Stimulated activated naive B cell treated with anti-CD40 and anti-IgM and Interleukin-4, amounts not matched to agents 10 μg/mL and 1 μg/mL and 100 μg/mL, for 72 hours (primary cell): ENCODE measurements at regions not wholly inside any gene's neighbourhood (a gene's known extent, or its start where the extent isn't known, plus 50 kb on each side); places are given as distances from the start of the nearest gene placed in this dataset.

Source experiments
- ATAC-seq, 2 donors: fragments of 150-1000 bp; cut with Tn5 transposase; replicated peaks; 2 replicates each; pipeline ENCODE4 v1.10.0; 2021; ENCODE audit warnings: moderate library complexity in 1 of 2
- DNase-seq: peaks from one replicate; pipeline ENCODE4 v3.0.0; 2021
- H3K27ac Mint-ChIP-seq: one replicate; pipeline ENCODE4 v1.8.0; 2022; ENCODE audit warnings: mild to moderate bottlenecking, mixed read lengths
- H3K27me3 Mint-ChIP-seq, 2 donors: one replicate each; pipeline ENCODE4 v1.8.0; 2022; ENCODE audit warnings: mixed read lengths in 2 of 2
- H3K36me3 Mint-ChIP-seq, 2 donors: one replicate each; pipeline ENCODE4 v1.8.0; 2022; ENCODE audit warnings: mixed read lengths in 2 of 2, mild to moderate bottlenecking in 1 of 2
- H3K4me1 Mint-ChIP-seq, 2 donors: one replicate each; pipeline ENCODE4 v1.8.0; 2022; ENCODE audit warnings: mixed read lengths in 2 of 2, mild to moderate bottlenecking in 1 of 2
- H3K4me3 Mint-ChIP-seq, 2 donors: one replicate each; pipeline ENCODE4 v1.8.0; 2022; ENCODE audit warnings: mild to moderate bottlenecking in 2 of 2, mixed read lengths in 2 of 2, moderate library complexity in 1 of 2
- H3K9me3 Mint-ChIP-seq, 2 donors: one replicate each; pipeline ENCODE4 v1.8.0; 2022; ENCODE audit warnings: mixed read lengths in 2 of 2, mild to moderate bottlenecking in 1 of 2

GRCh38 chr6:166781331-166781730 is 154.3 kb upstream of the RPS6KA2 start:
- no peak overlapping the region for H3K27ac Mint-ChIP-seq
- DNase-seq (no peak), ATAC-seq (no peak)
- peaks cover 0 to 4% of the 10 kb centered on the region in 2 donors for H3K27me3 Mint-ChIP-seq
- H3K4me1 Mint-ChIP-seq = peaks cover 0 to 4% of the 10 kb centered on the region in 2 donors
- no peaks in the 10 kb centered on the region for H3K9me3 Mint-ChIP-seq
- H3K4me3 Mint-ChIP-seq = no peak overlapping the region
- no peaks in the 10 kb centered on the region for H3K36me3 Mint-ChIP-seq

- peaks cover 2 to 8% of the 10 kb centered on the region in 2 donors for H3K4me1 Mint-ChIP-seq
- peaks cover 9 to 16% of the 10 kb centered on the region in 2 donors for H3K27me3 Mint-ChIP-seq
- DNase-seq (no peak), ATAC-seq (no peak)
- no peak overlapping the region for H3K4me3 Mint-ChIP-seq
- H3K36me3 Mint-ChIP-seq = peaks cover 2 to 4% of the 10 kb centered on the region in 2 donors
- H3K9me3 Mint-ChIP-seq = no peaks in the 10 kb centered on the region
- H3K27ac Mint-ChIP-seq = no peak overlapping the region
Observed at GRCh38 chr6:166779963-166780683, 153.1 kb upstream of the RPS6KA2 start.

- DNase-seq = no peak
- ATAC-seq = no peak
- no peaks in the 10 kb centered on the region for H3K9me3 Mint-ChIP-seq
- peaks cover 10 to 16% of the 10 kb centered on the region in 2 donors for H3K27me3 Mint-ChIP-seq
- peaks cover 2 to 8% of the 10 kb centered on the region in 2 donors for H3K4me1 Mint-ChIP-seq
- peaks cover 2 to 4% of the 10 kb centered on the region in 2 donors for H3K36me3 Mint-ChIP-seq
- H3K27ac Mint-ChIP-seq = no peak overlapping the region
- H3K4me3 Mint-ChIP-seq = no peak overlapping the region
Observed at GRCh38 chr6:166779381-166779780, 152.3 kb upstream of the RPS6KA2 start.

- Mint-ChIP-seq H3K9me3 (no peaks in the 10 kb centered on the region), H3K36me3 (peaks cover 2 to 4% of the 10 kb centered on the region in 2 donors), H3K4me1 (peaks cover 2 to 8% of the 10 kb centered on the region in 2 donors), H3K27ac (no peak overlapping the region), H3K27me3 (peaks cover 12 to 17% of the 10 kb centered on the region in 2 donors), H3K4me3 (no peak overlapping the region)
- no peak for ATAC-seq
- DNase-seq = no peak
Observed at GRCh38 chr6:166778776-166779175, 151.7 kb upstream of the RPS6KA2 start.

- DNase-seq = no peak
- Mint-ChIP-seq H3K9me3 (no peaks in the 10 kb centered on the region), H3K27ac (no peak overlapping the region)
Observed at GRCh38 chr6:166778046-166778445, 151.0 kb upstream of the RPS6KA2 start.

GRCh38 chr6:166777096-166777630 is 150.1 kb upstream of the RPS6KA2 start:
- H3K4me3 Mint-ChIP-seq = no peak overlapping the region
- H3K27me3 Mint-ChIP-seq = peaks cover 26 to 33% of the 10 kb centered on the region in 2 donors
- ATAC-seq = no peak
- H3K4me1 Mint-ChIP-seq = peaks cover 2 to 8% of the 10 kb centered on the region in 2 donors
- H3K36me3 Mint-ChIP-seq = peaks cover 2 to 4% of the 10 kb centered on the region in 2 donors
- no peaks in the 10 kb centered on the region for H3K9me3 Mint-ChIP-seq
- DNase-seq = no peak
- no peak overlapping the region for H3K27ac Mint-ChIP-seq

More at GRCh38 chr6:166778046-166778445, 151.0 kb upstream of the RPS6KA2 start:
- Mint-ChIP-seq H3K36me3 (peaks cover 2 to 4% of the 10 kb centered on the region in 2 donors), H3K4me3 (no peak overlapping the region), H3K4me1 (peaks cover 2 to 8% of the 10 kb centered on the region in 2 donors), H3K27me3 (peaks cover 19 to 24% of the 10 kb centered on the region in 2 donors)
- ATAC-seq = no peak

- Mint-ChIP-seq H3K36me3 (peaks cover 2 to 4% of the 10 kb centered on the region in 2 donors), H3K9me3 (no peaks in the 10 kb centered on the region), H3K4me1 (peaks cover 2 to 8% of the 10 kb centered on the region in 2 donors), H3K27ac (no peak overlapping the region), H3K27me3 (peaks cover 29 to 39% of the 10 kb centered on the region in 2 donors), H3K4me3 (no peak overlapping the region)
- DNase-seq (no peak), ATAC-seq (no peak)
Observed at GRCh38 chr6:166776571-166776970, 149.5 kb upstream of the RPS6KA2 start.

- H3K27ac Mint-ChIP-seq = peak overlapping the region; percentile 59
- peaks cover 2 to 8% of the 10 kb centered on the region in 2 donors for H3K4me1 Mint-ChIP-seq
- ATAC-seq (no peak), DNase-seq (no peak)
- H3K27me3 Mint-ChIP-seq = peaks cover 34 to 44% of the 10 kb centered on the region in 2 donors
- H3K4me3 Mint-ChIP-seq = no peak overlapping the region
- H3K9me3 Mint-ChIP-seq = no peaks in the 10 kb centered on the region
- peaks cover 2 to 4% of the 10 kb centered on the region in 2 donors for H3K36me3 Mint-ChIP-seq
Observed at GRCh38 chr6:166775923-166776220, 148.8 kb upstream of the RPS6KA2 start.

GRCh38 chr6:166775180-166775922 is 148.3 kb upstream of the RPS6KA2 start:
- Mint-ChIP-seq H3K9me3 (no peaks in the 10 kb centered on the region), H3K27me3 (peaks cover 39 to 49% of the 10 kb centered on the region in 2 donors), H3K4me1 (peaks cover 2 to 8% of the 10 kb centered on the region in 2 donors), H3K4me3 (no peak overlapping the region), H3K27ac (peak overlapping the region; percentile 59), H3K36me3 (peaks cover 2 to 4% of the 10 kb centered on the region in 2 donors)
- DNase-seq (peak; percentile 38), ATAC-seq (peak; percentile 77 to 87)

GRCh38 chr6:166774770-166775169 is 147.7 kb upstream of the RPS6KA2 start:
- Mint-ChIP-seq H3K27ac (no peak overlapping the region), H3K9me3 (no peaks in the 10 kb centered on the region), H3K4me1 (peaks cover 2 to 8% of the 10 kb centered on the region in 2 donors), H3K4me3 (no peak overlapping the region), H3K36me3 (peaks cover 2 to 4% of the 10 kb centered on the region in 2 donors), H3K27me3 (peaks cover 41 to 49% of the 10 kb centered on the region in 2 donors)
- ATAC-seq (no peak), DNase-seq (no peak)

- no peak for DNase-seq
- Mint-ChIP-seq H3K4me3 (no peak overlapping the region), H3K27me3 (peaks cover 41 to 49% of the 10 kb centered on the region in 2 donors), H3K9me3 (no peaks in the 10 kb centered on the region), H3K36me3 (peaks cover 2 to 4% of the 10 kb centered on the region in 2 donors), H3K4me1 (peaks cover 2 to 8% of the 10 kb centered on the region in 2 donors), H3K27ac (no peak overlapping the region)
- ATAC-seq = no peak
Observed at GRCh38 chr6:166774292-166774691, 147.2 kb upstream of the RPS6KA2 start.

GRCh38 chr6:166772518-166772917 is 145.5 kb upstream of the RPS6KA2 start:
- DNase-seq (no peak), ATAC-seq (no peak)
- no peak overlapping the region for H3K4me3 Mint-ChIP-seq
- peaks cover 2 to 8% of the 10 kb centered on the region in 2 donors for H3K4me1 Mint-ChIP-seq
- H3K27me3 Mint-ChIP-seq = peaks cover 41 to 49% of the 10 kb centered on the region in 2 donors
- no peak overlapping the region for H3K27ac Mint-ChIP-seq
- H3K36me3 Mint-ChIP-seq = peaks cover 2 to 4% of the 10 kb centered on the region in 2 donors
- no peaks in the 10 kb centered on the region for H3K9me3 Mint-ChIP-seq

GRCh38 chr6:166771701-166772100 is 144.7 kb upstream of the RPS6KA2 start:
- peaks cover 2 to 4% of the 10 kb centered on the region in 2 donors for H3K36me3 Mint-ChIP-seq
- H3K4me1 Mint-ChIP-seq = peaks cover 2 to 8% of the 10 kb centered on the region in 2 donors
- H3K4me3 Mint-ChIP-seq = no peak overlapping the region
- no peak overlapping the region for H3K27ac Mint-ChIP-seq
- H3K9me3 Mint-ChIP-seq = no peaks in the 10 kb centered on the region
- peaks cover 47 to 48% of the 10 kb centered on the region in 2 donors for H3K27me3 Mint-ChIP-seq
- ATAC-seq = no peak
- DNase-seq = no peak

- Mint-ChIP-seq H3K36me3 (no peaks in the 10 kb centered on the region), H3K27ac (no peak overlapping the region), H3K9me3 (no peaks in the 10 kb centered on the region), H3K4me1 (peaks cover under 1 to 3% of the 10 kb centered on the region in 2 donors), H3K4me3 (no peak overlapping the region), H3K27me3 (peaks cover 36 to 40% of the 10 kb centered on the region in 2 donors)
- no peak for DNase-seq
- no peak for ATAC-seq
Observed at GRCh38 chr6:166770216-166771116, 143.4 kb upstream of the RPS6KA2 start.
